Naive B cell (primary cell): ENCODE measurements at regions not wholly inside any gene's neighbourhood (a gene's known extent, or its start where the extent isn't known, plus 50 kb on each side); places are given as distances from the start of the nearest gene placed in this dataset.

Experiments
- ATAC-seq, 2 donors: fragments of 150-1000 bp; cut with Tn5 transposase; 2 replicates each; pipeline ENCODE4 v1.10.0; 2021; ENCODE audit warnings: low read depth in 2 of 2, mild to moderate bottlenecking in 2 of 2, moderate library complexity in 2 of 2
- DNase-seq: peaks from one replicate; pipeline ENCODE4 v3.0.0; 2022
- H3K27ac Mint-ChIP-seq, 6 donors: one replicate each; pipeline ENCODE4 v1.8.0; 2020 to 2022; ENCODE audit warnings: mild to moderate bottlenecking in 6 of 6, mixed read lengths in 6 of 6, moderate library complexity in 5 of 6, inconsistent platforms in 2 of 6
- H3K27me3 Mint-ChIP-seq, 3 donors: one replicate each; pipeline ENCODE4 v1.8.0; 2021 to 2022; ENCODE audit warnings: mixed read lengths in 3 of 3, mild to moderate bottlenecking in 1 of 3
- H3K36me3 Mint-ChIP-seq, 2 donors: one replicate each; pipeline ENCODE4 v1.8.0; 2020 to 2022; ENCODE audit warnings: mixed read lengths in 2 of 2, inconsistent platforms in 1 of 2, mild to moderate bottlenecking in 1 of 2
- H3K4me1 Mint-ChIP-seq, 3 donors: one replicate each; pipeline ENCODE4 v1.8.0; 2020 to 2022; ENCODE audit warnings: mixed read lengths in 3 of 3, inconsistent platforms in 1 of 3, mild to moderate bottlenecking in 1 of 3, moderate library complexity in 1 of 3
- H3K4me3 Mint-ChIP-seq, 8 donors: one replicate each; pipeline ENCODE4 v1.8.0; 2020 to 2022; ENCODE audit warnings: mild to moderate bottlenecking in 8 of 8, mixed read lengths in 8 of 8, moderate library complexity in 8 of 8, inconsistent platforms in 2 of 8
- H3K9me3 Mint-ChIP-seq, 7 donors: one replicate each; pipeline ENCODE4 v1.8.0; 2020 to 2022; ENCODE audit warnings: mixed read lengths in 7 of 7, mild to moderate bottlenecking in 5 of 7, inconsistent platforms in 2 of 7, moderate library complexity in 1 of 7

GRCh38 chr16:54465063-54465462 is 178.5 kb upstream of the IRX3 start:
- H3K36me3 Mint-ChIP-seq, result peaks cover 0 to 11% of the 10 kb centered on the region in 2 donors
- H3K4me3 Mint-ChIP-seq, result no peak overlapping the region
- no peaks in the 10 kb centered on the region for H3K4me1 Mint-ChIP-seq
- H3K27me3 Mint-ChIP-seq, result no peaks in the 10 kb centered on the region
- DNase-seq (no peak), ATAC-seq (no peak)
- H3K9me3 Mint-ChIP-seq, result peaks cover 5 to 44% (median 16%) of the 10 kb centered on the region in 7 donors
- no peak overlapping the region for H3K27ac Mint-ChIP-seq

GRCh38 chr16:54462771-54463170 is 176.2 kb upstream of the IRX3 start:
- ATAC-seq (no peak), DNase-seq (no peak)
- Mint-ChIP-seq H3K9me3 (peaks cover 5 to 44% (median 16%) of the 10 kb centered on the region in 7 donors), H3K4me1 (no peaks in the 10 kb centered on the region), H3K4me3 (no peak overlapping the region), H3K27me3 (no peaks in the 10 kb centered on the region), H3K27ac (no peak overlapping the region), H3K36me3 (peaks cover 0 to 11% of the 10 kb centered on the region in 2 donors)

GRCh38 chr16:54462151-54462651 is 175.6 kb upstream of the IRX3 start:
- peaks cover 0 to 11% of the 10 kb centered on the region in 2 donors for H3K36me3 Mint-ChIP-seq
- H3K27me3 Mint-ChIP-seq, result no peaks in the 10 kb centered on the region
- peaks cover 5 to 44% (median 16%) of the 10 kb centered on the region in 7 donors for H3K9me3 Mint-ChIP-seq
- ATAC-seq (no peak), DNase-seq (no peak)
- H3K27ac Mint-ChIP-seq, result no peak overlapping the region
- no peak overlapping the region for H3K4me3 Mint-ChIP-seq
- no peaks in the 10 kb centered on the region for H3K4me1 Mint-ChIP-seq

GRCh38 chr16:54460263-54460860 is 173.8 kb upstream of the IRX3 start:
- Mint-ChIP-seq H3K4me3 (no peak overlapping the region), H3K4me1 (no peaks in the 10 kb centered on the region), H3K36me3 (peaks cover 0 to 11% of the 10 kb centered on the region in 2 donors), H3K9me3 (peaks cover 4 to 38% (median 16%) of the 10 kb centered on the region in 7 donors), H3K27me3 (no peaks in the 10 kb centered on the region), H3K27ac (no peak overlapping the region)
- no peak for DNase-seq
- ATAC-seq, result no peak

GRCh38 chr16:54459509-54460262 is 173.1 kb upstream of the IRX3 start:
- no peaks in the 10 kb centered on the region for H3K4me1 Mint-ChIP-seq
- no peak overlapping the region for H3K4me3 Mint-ChIP-seq
- DNase-seq (no peak), ATAC-seq (no peak)
- H3K27me3 Mint-ChIP-seq, result no peaks in the 10 kb centered on the region
- peaks cover 0 to 10% of the 10 kb centered on the region in 2 donors for H3K36me3 Mint-ChIP-seq
- H3K9me3 Mint-ChIP-seq, result peaks cover 4 to 32% (median 16%) of the 10 kb centered on the region in 7 donors
- H3K27ac Mint-ChIP-seq, result no peak overlapping the region

GRCh38 chr16:54458923-54459322 is 172.3 kb upstream of the IRX3 start:
- peaks cover 4 to 24% (median 10%) of the 10 kb centered on the region in 7 donors for H3K9me3 Mint-ChIP-seq
- H3K4me3 Mint-ChIP-seq, result no peak overlapping the region
- ATAC-seq (no peak), DNase-seq (no peak)
- no peaks in the 10 kb centered on the region for H3K4me1 Mint-ChIP-seq
- H3K36me3 Mint-ChIP-seq, result peaks cover 0 to 2% of the 10 kb centered on the region in 2 donors
- H3K27ac Mint-ChIP-seq, result no peak overlapping the region
- H3K27me3 Mint-ChIP-seq, result no peaks in the 10 kb centered on the region

- peaks cover 0 to 4% (median 2%) of the 10 kb centered on the region in 7 donors for H3K9me3 Mint-ChIP-seq
- no peak overlapping the region for H3K27ac Mint-ChIP-seq
- H3K36me3 Mint-ChIP-seq, result no peaks in the 10 kb centered on the region
- DNase-seq, result no peak
- no peaks in the 10 kb centered on the region for H3K4me1 Mint-ChIP-seq
- H3K4me3 Mint-ChIP-seq, result no peak overlapping the region
- no peak for ATAC-seq
- peaks cover under 1 to 6% (median 5%) of the 10 kb centered on the region in 3 donors for H3K27me3 Mint-ChIP-seq
Measured at GRCh38 chr16:54456291-54456690, 169.7 kb upstream of the IRX3 start.

- Mint-ChIP-seq H3K27ac (no peak overlapping the region), H3K4me3 (no peak overlapping the region), H3K36me3 (no peaks in the 10 kb centered on the region), H3K4me1 (no peaks in the 10 kb centered on the region), H3K9me3 (peaks cover 0 to 3% (median 0%) of the 10 kb centered on the region in 7 donors), H3K27me3 (peaks cover 5 to 12% (median 10%) of the 10 kb centered on the region in 3 donors)
- DNase-seq, result no peak
- ATAC-seq, result no peak
Measured at GRCh38 chr16:54455030-54455725, 168.6 kb upstream of the IRX3 start.

- Mint-ChIP-seq H3K36me3 (no peaks in the 10 kb centered on the region), H3K9me3 (peaks cover 0 to 3% (median 0%) of the 10 kb centered on the region in 7 donors), H3K27ac (no peak overlapping the region), H3K4me1 (no peaks in the 10 kb centered on the region), H3K4me3 (no peak overlapping the region), H3K27me3 (peaks cover 5 to 12% (median 10%) of the 10 kb centered on the region in 3 donors)
- ATAC-seq, result no peak
- DNase-seq, result no peak
Measured at GRCh38 chr16:54454616-54455015, 168.0 kb upstream of the IRX3 start.

GRCh38 chr16:54453871-54454270 is 167.3 kb upstream of the IRX3 start:
- DNase-seq, result no peak
- peaks cover 0 to 3% (median 0%) of the 10 kb centered on the region in 7 donors for H3K9me3 Mint-ChIP-seq
- no peaks in the 10 kb centered on the region for H3K4me1 Mint-ChIP-seq
- no peak for ATAC-seq
- H3K27ac Mint-ChIP-seq, result no peak overlapping the region
- no peaks in the 10 kb centered on the region for H3K36me3 Mint-ChIP-seq
- peaks cover 5 to 12% (median 10%) of the 10 kb centered on the region in 3 donors for H3K27me3 Mint-ChIP-seq
- H3K4me3 Mint-ChIP-seq, result no peak overlapping the region

GRCh38 chr16:54447576-54448440 is 161.2 kb upstream of the IRX3 start:
- ATAC-seq, result no peak
- no peaks in the 10 kb centered on the region for H3K4me1 Mint-ChIP-seq
- DNase-seq, result no peak
- peaks cover 0 to 2% (median 0%) of the 10 kb centered on the region in 7 donors for H3K9me3 Mint-ChIP-seq
- no peak overlapping the region for H3K4me3 Mint-ChIP-seq
- H3K27ac Mint-ChIP-seq, result no peak overlapping the region
- H3K36me3 Mint-ChIP-seq, result no peaks in the 10 kb centered on the region
- H3K27me3 Mint-ChIP-seq, result peaks cover 5 to 16% (median 12%) of the 10 kb centered on the region in 3 donors

- DNase-seq, result no peak
- Mint-ChIP-seq H3K4me1 (no peaks in the 10 kb centered on the region), H3K9me3 (peaks cover 0 to under 1% (median 0%) of the 10 kb centered on the region in 7 donors), H3K27me3 (peaks cover 5 to 14% (median 9%) of the 10 kb centered on the region in 3 donors), H3K27ac (no peak overlapping the region), H3K36me3 (no peaks in the 10 kb centered on the region), H3K4me3 (no peak overlapping the region)
- ATAC-seq, result no peak
Measured at GRCh38 chr16:54446639-54447038, 160.1 kb upstream of the IRX3 start.
